Mucosa of descending colon (tissue), 3 donors: ENCODE measurements at regions not wholly inside any gene's neighbourhood (a gene's known extent, or its start where the extent isn't known, plus 50 kb on each side); places are given as distances from the start of the nearest gene placed in this dataset.

Source experiments
- ATAC-seq: fragments of 200-7000 bp; cut with Tn5 transposase; one replicate; pipeline ENCODE4 v1.9.1; 2020; ENCODE audit warnings: mild to moderate bottlenecking, moderate library complexity
- DNase-seq, 3 donors: peaks; one replicate each; pipeline ENCODE4 v3.0.0-alpha.2; 2020
- H3K36me3 ChIP-seq: fragments of 200-600 bp; one replicate; pipeline ENCODE4 v1.8.0; 2021; ENCODE audit warnings: low read depth, mild to moderate bottlenecking
- H3K4me1 ChIP-seq: fragments of 200-600 bp; one replicate; pipeline ENCODE4 v1.8.0; 2021; ENCODE audit warnings: low read depth, mild to moderate bottlenecking
- H3K4me3 ChIP-seq: fragments of 200-600 bp; one replicate; pipeline ENCODE4 v1.8.0; 2021; ENCODE audit warnings: mild to moderate bottlenecking
- H3K9me3 ChIP-seq: fragments of 200-600 bp; one replicate; pipeline ENCODE4 v1.8.0; 2021; ENCODE audit warnings: mild to moderate bottlenecking
- intact Hi-C, 2 donors: fragments of 100-400 bp; cut with DNase I in 1 of 2; cut with micrococcal nuclease in 1 of 2; formaldehyde crosslinking; loops; one replicate each; pipeline versions ENCODE4 v1.11.0 to v1.11.1; 2022; cut with DNase I, micrococcal nuclease
- TF ChIP-seq, protein P1 (sequence below): fragments of 200-600 bp; IDR thresholded peaks from one replicate; pipeline ENCODE4 v1.8.0; 2022; ENCODE audit warnings: antibody characterized with exemption, mild to moderate bottlenecking
- donor health status: DM: no; HTN: no; CAD: no; lungs with moderate emphysema.
- donor health status: DM: no; HTN: no; CAD: no.
- donor health status: DM: no; HTN: yes; CAD: no.

DNA sequence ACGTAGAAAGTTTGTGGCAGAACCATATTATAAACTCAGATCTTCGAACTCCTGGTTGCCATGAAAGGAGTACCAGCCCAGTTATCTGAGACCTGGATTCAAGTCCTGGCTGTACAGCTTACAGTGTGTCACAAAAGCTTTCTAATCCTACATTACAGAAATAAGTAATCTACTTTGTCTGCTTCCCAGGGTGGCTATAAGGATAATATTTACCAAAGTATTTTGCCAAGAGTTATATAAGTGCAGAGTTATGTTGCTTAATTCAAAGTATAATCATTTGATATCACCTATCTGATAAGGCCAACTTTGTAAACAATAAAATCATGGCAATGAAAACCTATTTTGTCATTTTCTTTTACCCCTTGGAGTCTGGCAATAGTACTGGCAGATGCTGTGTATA, 381.6 kb downstream of the NDFIP2 start:
- Histone ChIP-seq H3K36me3 (no peaks in the 10 kb centered on the region), H3K9me3 (no peaks in the 10 kb centered on the region), H3K4me3 (no peak overlapping the region), H3K4me1 (no peaks in the 10 kb centered on the region)
- peak; percentile 65 for ATAC-seq
- TF ChIP-seq, protein P1, sequence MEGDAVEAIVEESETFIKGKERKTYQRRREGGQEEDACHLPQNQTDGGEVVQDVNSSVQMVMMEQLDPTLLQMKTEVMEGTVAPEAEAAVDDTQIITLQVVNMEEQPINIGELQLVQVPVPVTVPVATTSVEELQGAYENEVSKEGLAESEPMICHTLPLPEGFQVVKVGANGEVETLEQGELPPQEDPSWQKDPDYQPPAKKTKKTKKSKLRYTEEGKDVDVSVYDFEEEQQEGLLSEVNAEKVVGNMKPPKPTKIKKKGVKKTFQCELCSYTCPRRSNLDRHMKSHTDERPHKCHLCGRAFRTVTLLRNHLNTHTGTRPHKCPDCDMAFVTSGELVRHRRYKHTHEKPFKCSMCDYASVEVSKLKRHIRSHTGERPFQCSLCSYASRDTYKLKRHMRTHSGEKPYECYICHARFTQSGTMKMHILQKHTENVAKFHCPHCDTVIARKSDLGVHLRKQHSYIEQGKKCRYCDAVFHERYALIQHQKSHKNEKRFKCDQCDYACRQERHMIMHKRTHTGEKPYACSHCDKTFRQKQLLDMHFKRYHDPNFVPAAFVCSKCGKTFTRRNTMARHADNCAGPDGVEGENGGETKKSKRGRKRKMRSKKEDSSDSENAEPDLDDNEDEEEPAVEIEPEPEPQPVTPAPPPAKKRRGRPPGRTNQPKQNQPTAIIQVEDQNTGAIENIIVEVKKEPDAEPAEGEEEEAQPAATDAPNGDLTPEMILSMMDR, result no peak
- DNase-seq, result no peak
- intact Hi-C loops, result no loop called here

DNA sequence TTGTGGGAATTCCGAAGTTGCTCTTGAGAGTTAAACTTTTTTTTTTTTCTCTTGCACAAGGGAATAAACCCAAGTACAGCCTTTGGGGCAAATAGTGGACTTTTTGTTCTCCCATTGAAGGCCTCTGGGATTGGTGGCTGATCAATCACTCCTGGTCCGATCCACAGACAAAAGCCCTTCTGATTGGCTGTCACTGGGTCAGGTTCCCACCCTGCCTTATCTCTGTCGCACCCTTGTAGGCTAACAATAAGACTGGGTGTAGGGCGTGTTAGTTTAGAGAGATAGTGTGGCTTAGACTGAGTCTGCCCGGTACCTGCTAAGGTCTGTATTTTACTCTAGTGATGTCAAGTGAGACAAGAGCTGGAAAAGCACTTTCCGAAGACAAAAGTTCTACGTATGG, 380.8 kb downstream of the NDFIP2 start:
- no peaks in the 10 kb centered on the region for H3K9me3 ChIP-seq
- intact Hi-C loops, result no loop called here
- H3K4me3 ChIP-seq, result no peak overlapping the region
- no peaks in the 10 kb centered on the region for H3K36me3 ChIP-seq
- ATAC-seq (peak; percentile 98), DNase-seq (peak in 2 of 3 donors; percentile 26 to 68)
- TF ChIP-seq, protein P1, result no peak
- no peaks in the 10 kb centered on the region for H3K4me1 ChIP-seq

DNA sequence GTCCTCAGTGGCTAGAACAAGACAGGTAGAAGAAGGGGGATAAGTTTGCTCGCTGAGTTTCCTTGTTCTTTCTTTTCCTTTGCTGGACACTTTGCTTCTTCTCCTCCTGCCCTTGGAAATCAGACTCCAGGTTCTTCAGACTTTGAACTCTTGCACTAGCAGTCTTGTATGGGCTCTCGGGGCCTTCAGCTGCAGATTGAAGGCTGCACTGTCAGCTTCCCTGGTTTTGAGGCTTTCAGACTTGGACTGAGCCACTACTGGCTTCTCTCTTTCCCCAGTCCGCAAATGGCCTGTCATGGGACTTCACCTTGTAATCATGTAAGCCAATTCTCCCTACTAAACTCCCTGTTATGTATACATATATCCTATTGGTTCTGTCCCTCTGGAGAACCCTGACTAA, 379.8 kb downstream of the NDFIP2 start:
- ATAC-seq (no peak), DNase-seq (no peak)
- TF ChIP-seq, protein P1, result no peak
- Histone ChIP-seq H3K9me3 (no peaks in the 10 kb centered on the region), H3K4me3 (no peak overlapping the region), H3K36me3 (no peaks in the 10 kb centered on the region), H3K4me1 (no peaks in the 10 kb centered on the region)
- intact Hi-C loops, result no loop called here

DNA sequence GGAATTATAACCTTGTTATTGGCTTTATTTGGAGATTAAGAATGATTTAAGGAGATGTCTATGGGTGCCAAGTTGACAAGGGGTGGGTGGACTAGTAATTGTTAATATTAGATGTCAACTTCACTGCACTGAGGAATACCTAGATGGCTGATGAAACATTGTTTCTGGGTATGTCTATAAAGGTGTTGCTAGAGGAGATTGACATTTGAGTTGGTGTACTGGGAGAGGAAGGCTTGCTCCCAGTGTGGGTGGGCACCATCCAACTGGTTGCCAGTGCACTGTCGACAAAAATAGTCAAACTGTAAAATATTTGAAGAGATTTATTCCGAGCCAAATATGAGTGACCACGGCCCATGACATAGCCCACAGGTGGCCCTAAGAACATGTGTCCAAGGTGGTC, 378.8 kb downstream of the NDFIP2 start:
- intact Hi-C loops, result no loop called here
- ATAC-seq, result no peak

DNA sequence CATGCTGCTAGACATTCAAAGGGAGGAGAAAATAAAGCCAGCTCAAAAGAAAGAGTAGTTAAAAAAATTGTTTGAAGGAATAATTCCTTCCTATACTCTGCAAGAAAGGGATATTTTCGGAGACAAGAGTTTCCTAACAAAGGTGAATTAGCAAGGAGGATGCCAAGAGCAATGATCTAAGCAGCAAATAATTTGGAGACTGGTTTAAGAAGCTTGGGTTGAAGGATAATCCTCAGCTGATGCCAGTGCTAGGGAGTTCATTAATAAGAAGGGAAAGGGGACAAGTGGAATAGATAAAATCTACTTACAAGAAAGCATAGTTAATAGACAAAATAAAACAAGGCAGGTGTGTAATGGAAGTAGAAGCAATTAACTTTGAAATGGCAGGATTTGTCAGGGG, 372.3 kb downstream of the NDFIP2 start:
- Histone ChIP-seq H3K36me3 (no peaks in the 10 kb centered on the region), H3K4me1 (no peaks in the 10 kb centered on the region), H3K9me3 (no peaks in the 10 kb centered on the region), H3K4me3 (no peak overlapping the region)
- intact Hi-C loops, result no loop called here
- DNase-seq (no peak), ATAC-seq (no peak)
- TF ChIP-seq, protein P1, result no peak

More for the DNA sequence above, 378.8 kb downstream of the NDFIP2 start:
- Histone ChIP-seq H3K4me1 (no peaks in the 10 kb centered on the region), H3K4me3 (no peak overlapping the region), H3K36me3 (no peaks in the 10 kb centered on the region), H3K9me3 (no peaks in the 10 kb centered on the region)
- DNase-seq, result no peak
- TF ChIP-seq, protein P1, result no peak

DNA sequence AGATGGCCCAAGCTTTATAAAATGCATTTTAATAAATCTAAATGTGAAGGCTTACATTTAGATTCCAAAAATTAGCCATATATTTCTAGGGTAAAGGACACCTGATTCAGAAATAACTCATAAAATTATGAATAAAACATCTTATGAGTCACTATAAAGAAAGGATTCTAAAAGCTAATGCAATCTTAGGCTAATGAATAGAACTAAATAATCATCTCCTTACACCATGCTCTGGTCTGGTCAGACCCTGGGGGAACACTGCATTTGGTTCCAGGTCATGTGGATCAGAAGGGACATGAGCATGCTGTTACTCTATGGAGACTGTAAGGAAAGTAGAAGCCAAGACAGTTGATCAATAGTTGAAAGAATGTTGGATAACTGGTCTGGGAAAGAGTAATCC, 370.4 kb downstream of the NDFIP2 start:
- intact Hi-C loops, result no loop called here
- TF ChIP-seq, protein P1, result no peak
- ATAC-seq, result no peak

More for the DNA sequence above, 370.4 kb downstream of the NDFIP2 start:
- H3K4me3 ChIP-seq, result no peak overlapping the region
- H3K9me3 ChIP-seq, result no peaks in the 10 kb centered on the region
- no peak for DNase-seq
- H3K36me3 ChIP-seq, result no peaks in the 10 kb centered on the region
- H3K4me1 ChIP-seq, result no peaks in the 10 kb centered on the region
